Gastrocnemius medialis (tissue), 4 donors: ENCODE measurements at regions not wholly inside any gene's neighbourhood (a gene's known extent, or its start where the extent isn't known, plus 50 kb on each side); places are given as distances from the start of the nearest gene placed in this dataset.

Experiments
- ATAC-seq, 2 donors: fragments of 150-250 bp; one replicate each; pipeline ENCODE4 v1.9.1; 2016
- DNase-seq, 2 donors: peaks; one replicate each; pipeline ENCODE4 v3.0.0-alpha.2; 2019
- H3K27ac ChIP-seq, 4 donors: fragments of 200-600 bp; sonication (generic); 1 replicate in 1 of 4; 2 replicates in 3 of 4; pipeline ENCODE4 v1.5.1; 2016 to 2018; ENCODE audit warnings: mild to moderate bottlenecking in 2 of 4, moderate library complexity in 1 of 4
- H3K27me3 ChIP-seq, 3 donors: fragments of 200-600 bp; sonication (generic) in 2 of 3; 1 replicate in 1 of 3; 2 replicates in 2 of 3; pipeline versions ENCODE4 v1.5.1 to v1.6.0; 2016 to 2019; ENCODE audit warnings: mild to moderate bottlenecking in 1 of 3, moderate library complexity in 1 of 3
- H3K36me3 ChIP-seq, 2 donors: fragments of 200-600 bp; sonication (generic) in 1 of 2; one replicate each; pipeline ENCODE4 v1.5.1; 2017 to 2018
- H3K4me1 ChIP-seq, 2 donors: fragments of 200-600 bp; sonication (generic) in 1 of 2; one replicate each; pipeline ENCODE4 v1.5.1; 2016 to 2017; ENCODE audit warnings: mild to moderate bottlenecking in 2 of 2
- H3K4me3 ChIP-seq, 4 donors: fragments of 200-600 bp; sonication (generic) in 3 of 4; 1 replicate in 1 of 4; 2 replicates in 3 of 4; pipeline ENCODE4 v1.5.1; 2016 to 2019; ENCODE audit warnings: mild to moderate bottlenecking in 2 of 4
- H3K9me3 ChIP-seq, 3 donors: fragments of 200-600 bp; sonication (generic) in 2 of 3; 1 replicate in 1 of 3; 2 replicates in 2 of 3; pipeline ENCODE4 v1.5.1; 2016 to 2019
- POLR2A ChIP-seq, 2 donors: fragments of 450-650 bp; IDR thresholded peaks; one replicate each; pipeline ENCODE4 v1.6.1; 2017; ENCODE audit warnings: antibody characterized with exemption in 2 of 2, mild to moderate bottlenecking in 2 of 2, moderate library complexity in 2 of 2
- in situ Hi-C, 4 donors: fragments of 200-750 bp; cut with MboI; loops; one replicate each; pipeline versions ENCODE4 v1.15.0 to v1.8.0; 2017; ENCODE audit warnings: low sequenced_read_pairs in 4 of 4
- intact Hi-C: fragments of 100-400 bp; cut with DNase I; formaldehyde crosslinking; loops from one replicate; pipeline ENCODE4 v1.15.1; 2023; ENCODE audit warnings: low total_unique reads
- TF ChIP-seq, protein P1 (sequence below), 5 experiments: fragments of 450-650 bp in 3 of 5; fragments of 200-600 bp in 2 of 5; sonication (generic) in 2 of 5; IDR thresholded peaks in 4 of 5; conservative IDR thresholded peaks in 1 of 5; 1 replicate in 4 of 5; 2 replicates in 1 of 5; pipeline ENCODE4 v1.5.1; 2016 to 2019; ENCODE audit warnings: antibody characterized with exemption in 5 of 5, mild to moderate bottlenecking in 3 of 5, moderate library complexity in 3 of 5

DNA sequence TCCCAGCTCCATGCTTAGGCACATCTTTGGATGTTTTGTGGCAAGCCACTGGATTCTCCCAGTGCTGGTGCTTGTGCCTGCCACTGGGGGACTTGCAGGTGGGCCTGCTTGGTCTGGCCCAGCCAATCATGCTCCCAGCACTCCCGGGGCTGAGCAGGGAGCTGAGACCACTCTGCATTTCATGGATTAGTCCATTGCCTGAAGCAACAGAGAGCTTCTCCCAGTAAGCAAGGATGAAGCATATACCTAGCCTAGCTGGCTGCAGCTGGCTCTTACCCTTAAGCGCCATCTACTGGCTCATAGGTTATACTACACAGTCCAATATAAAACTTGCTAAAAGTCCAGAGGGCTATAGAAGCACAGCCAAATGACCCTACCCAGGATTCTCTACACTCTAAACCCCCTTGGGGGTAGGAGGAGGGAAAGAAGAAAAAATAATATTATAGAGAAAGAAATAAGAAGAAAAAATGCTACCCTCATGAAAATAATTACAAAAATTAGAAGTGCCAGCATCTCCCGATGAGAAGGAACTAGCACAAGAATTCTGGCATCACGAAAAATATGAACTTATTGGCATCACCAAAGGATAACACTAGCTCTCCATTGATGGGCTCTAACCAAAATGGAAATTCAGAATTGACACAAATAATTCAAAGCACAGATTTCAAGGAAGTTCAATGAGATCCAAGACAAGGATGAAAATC, 275.3 kb downstream of the C11orf87 start:
- Histone ChIP-seq H3K4me3 (no peak overlapping the region), H3K27ac (no peak overlapping the region), H3K36me3 (no peaks in the 10 kb centered on the region), H3K27me3 (no peaks in the 10 kb centered on the region), H3K4me1 (no peaks in the 10 kb centered on the region), H3K9me3 (peaks cover 0 to 4% (median 0%) of the 10 kb centered on the region in 3 donors)
- DNase-seq = no peak
- in situ Hi-C loops (loop anchor here in 1 of 4 donors (25.0 kb wide), 1 partner anchor 985 kb away; no protein-coding TSS in a partner anchor), intact Hi-C loops (loop anchor here (5.0 kb wide), 1 partner anchor 1000 kb away; no protein-coding TSS in a partner anchor)
- ATAC-seq = no peak
- no peak for TF ChIP-seq POLR2A (IDR thresholded peaks at IDR 0.05)
- TF ChIP-seq, protein P1, sequence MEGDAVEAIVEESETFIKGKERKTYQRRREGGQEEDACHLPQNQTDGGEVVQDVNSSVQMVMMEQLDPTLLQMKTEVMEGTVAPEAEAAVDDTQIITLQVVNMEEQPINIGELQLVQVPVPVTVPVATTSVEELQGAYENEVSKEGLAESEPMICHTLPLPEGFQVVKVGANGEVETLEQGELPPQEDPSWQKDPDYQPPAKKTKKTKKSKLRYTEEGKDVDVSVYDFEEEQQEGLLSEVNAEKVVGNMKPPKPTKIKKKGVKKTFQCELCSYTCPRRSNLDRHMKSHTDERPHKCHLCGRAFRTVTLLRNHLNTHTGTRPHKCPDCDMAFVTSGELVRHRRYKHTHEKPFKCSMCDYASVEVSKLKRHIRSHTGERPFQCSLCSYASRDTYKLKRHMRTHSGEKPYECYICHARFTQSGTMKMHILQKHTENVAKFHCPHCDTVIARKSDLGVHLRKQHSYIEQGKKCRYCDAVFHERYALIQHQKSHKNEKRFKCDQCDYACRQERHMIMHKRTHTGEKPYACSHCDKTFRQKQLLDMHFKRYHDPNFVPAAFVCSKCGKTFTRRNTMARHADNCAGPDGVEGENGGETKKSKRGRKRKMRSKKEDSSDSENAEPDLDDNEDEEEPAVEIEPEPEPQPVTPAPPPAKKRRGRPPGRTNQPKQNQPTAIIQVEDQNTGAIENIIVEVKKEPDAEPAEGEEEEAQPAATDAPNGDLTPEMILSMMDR (IDR thresholded peaks at IDR 0.05 in 4 of 5, conservative IDR thresholded peaks at IDR 0.05 in 1 of 5) = peak in 2 of 5 experiments; percentile 33 to 37

DNA sequence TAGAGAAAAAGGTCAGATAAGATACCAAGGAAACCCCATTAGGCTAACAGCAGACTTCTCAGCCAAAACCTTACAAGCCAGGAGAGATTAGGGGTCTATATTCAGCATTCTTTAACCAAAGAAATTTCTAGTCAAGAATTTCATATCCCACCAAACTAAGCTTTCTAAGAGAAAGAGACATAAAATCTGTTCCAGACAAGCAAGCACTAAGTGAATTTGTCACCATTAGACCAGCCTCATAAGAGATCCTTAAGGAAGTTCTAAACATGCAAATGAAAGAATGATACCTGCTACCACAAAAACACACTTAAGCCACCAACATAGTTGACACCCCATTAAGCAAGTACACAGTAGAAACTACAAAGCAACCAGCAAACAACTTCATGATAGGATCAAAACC, 276.2 kb downstream of the C11orf87 start:
- H3K9me3 ChIP-seq = peaks cover 0 to 4% (median 0%) of the 10 kb centered on the region in 3 donors
- no peak for ATAC-seq
- peak overlapping the region in 1 of 4 donors; percentile 4 for H3K4me3 ChIP-seq
- H3K36me3 ChIP-seq = no peaks in the 10 kb centered on the region
- in situ Hi-C loops (loop anchor here in 1 of 4 donors (25.0 kb wide), 1 partner anchor 986 kb away; no protein-coding TSS in a partner anchor), intact Hi-C loops (loop anchor here (5.0 kb wide), 1 partner anchor 1001 kb away; no protein-coding TSS in a partner anchor)
- DNase-seq = no peak
- H3K27me3 ChIP-seq = no peaks in the 10 kb centered on the region
- no peak overlapping the region for H3K27ac ChIP-seq
- H3K4me1 ChIP-seq = no peaks in the 10 kb centered on the region
- no peak for TF ChIP-seq POLR2A (IDR thresholded peaks at IDR 0.05)
- TF ChIP-seq, protein P1 (IDR thresholded peaks at IDR 0.05 in 4 of 5, conservative IDR thresholded peaks at IDR 0.05 in 1 of 5) = no peak

DNA sequence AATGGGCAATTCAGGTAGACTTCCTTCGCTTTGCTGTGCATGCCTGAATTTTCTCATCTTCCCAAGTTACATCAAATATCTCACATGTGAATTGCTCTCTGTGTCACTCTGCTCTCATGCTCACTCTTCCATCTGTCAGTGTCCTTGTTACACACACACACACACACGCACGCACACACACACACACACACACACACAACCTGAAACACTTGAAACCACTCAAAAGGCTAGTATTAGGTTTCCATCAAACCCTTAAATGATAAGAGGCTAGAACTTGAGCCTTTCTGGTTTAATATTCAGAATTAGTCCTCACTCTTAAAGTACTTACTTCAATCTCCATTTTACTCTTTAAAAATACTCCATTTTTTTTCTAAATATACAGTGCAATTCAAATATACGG, 282.4 kb downstream of the C11orf87 start:
- H3K27ac ChIP-seq = no peak overlapping the region
- DNase-seq = no peak
- H3K4me3 ChIP-seq = no peak overlapping the region
- no peaks in the 10 kb centered on the region for H3K27me3 ChIP-seq
- no peak for ATAC-seq
- no peaks in the 10 kb centered on the region for H3K9me3 ChIP-seq
- intact Hi-C loops = no loop called here
- in situ Hi-C loops = no loop called here
- H3K36me3 ChIP-seq = no peaks in the 10 kb centered on the region
- no peak for TF ChIP-seq POLR2A (IDR thresholded peaks at IDR 0.05)
- TF ChIP-seq, protein P1 (IDR thresholded peaks at IDR 0.05 in 4 of 5, conservative IDR thresholded peaks at IDR 0.05 in 1 of 5) = no peak
- no peaks in the 10 kb centered on the region for H3K4me1 ChIP-seq

DNA sequence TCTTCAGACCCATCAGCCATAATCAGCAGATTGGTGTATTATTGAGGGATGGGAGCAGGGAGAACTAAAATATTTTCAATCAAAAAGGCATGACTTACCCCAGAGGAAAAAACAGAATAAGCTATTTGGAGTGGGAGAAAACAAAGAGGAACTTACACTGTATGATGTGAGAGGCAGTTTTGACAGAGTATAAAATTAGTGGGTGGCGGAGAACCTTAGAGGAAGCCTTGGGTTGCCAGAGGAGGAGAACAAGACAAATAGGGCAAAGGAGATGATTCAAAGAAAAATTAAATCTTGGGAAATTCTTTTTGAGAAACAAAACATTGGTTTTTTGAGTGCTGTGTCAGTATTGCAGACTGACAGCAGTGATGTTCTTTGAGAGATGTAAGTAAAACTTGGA, 285.0 kb downstream of the C11orf87 start:
- Histone ChIP-seq H3K4me3 (no peak overlapping the region), H3K9me3 (no peaks in the 10 kb centered on the region), H3K27me3 (no peaks in the 10 kb centered on the region), H3K27ac (no peak overlapping the region), H3K4me1 (no peaks in the 10 kb centered on the region), H3K36me3 (no peaks in the 10 kb centered on the region)
- no peak for DNase-seq
- in situ Hi-C loops = no loop called here
- TF ChIP-seq, protein P1 (IDR thresholded peaks at IDR 0.05 in 4 of 5, conservative IDR thresholded peaks at IDR 0.05 in 1 of 5) = no peak
- TF ChIP-seq POLR2A (IDR thresholded peaks at IDR 0.05) = no peak
- ATAC-seq = no peak
- intact Hi-C loops = no loop called here
